Activated CD8-positive, alpha-beta memory T cell treated with anti-CD3 and anti-CD28 coated beads, Interleukin-2, amount 50 U/mL, for 24 hours (primary cell): ENCODE measurements at regions not wholly inside any gene's neighbourhood (a gene's known extent, or its start where the extent isn't known, plus 50 kb on each side); places are given as distances from the start of the nearest gene placed in this dataset.
"Not testable (repeated sequence)": the region's sequence is repeated elsewhere in the genome, so short reads cannot be mapped to it uniquely, and the experiment has no call there.

Experiments used
- DNase-seq: peaks from one replicate; pipeline ENCODE4 v3.0.0-alpha.2; 2020; ENCODE audit errors: extremely low read depth

GRCh38 chr18:41693008-41693407 is 262.0 kb upstream of the PIK3C3 start:
- DNase-seq, result no peak

GRCh38 chr18:41690332-41691127 is 264.5 kb upstream of the PIK3C3 start:
- no peak for DNase-seq

- DNase-seq, result no peak
These were observed 267.9 kb upstream of the PIK3C3 start for GRCh38 chr18:41687138-41687537.

GRCh38 chr18:41681138-41681880 is 273.7 kb upstream of the PIK3C3 start:
- DNase-seq, result no peak

- DNase-seq, result no peak
These were observed 280.5 kb upstream of the PIK3C3 start for GRCh38 chr18:41674506-41674905.

- no peak for DNase-seq
These were observed 288.8 kb upstream of the PIK3C3 start for GRCh38 chr18:41666231-41666630.

- no peak for DNase-seq
These were observed 289.8 kb upstream of the PIK3C3 start for GRCh38 chr18:41665210-41665609.

- no peak for DNase-seq
These were observed 294.4 kb upstream of the PIK3C3 start for GRCh38 chr18:41660654-41661053.

- no peak for DNase-seq
These were observed 295.4 kb upstream of the PIK3C3 start for GRCh38 chr18:41659438-41660130.

- no peak for DNase-seq
These were observed 297.8 kb upstream of the PIK3C3 start for GRCh38 chr18:41657189-41657588.

GRCh38 chr18:41655074-41655473 is 300.0 kb upstream of the PIK3C3 start:
- no peak for DNase-seq

- no peak for DNase-seq
These were observed 307.1 kb upstream of the PIK3C3 start for GRCh38 chr18:41647914-41648313.

GRCh38 chr18:41646915-41647620 is 308.0 kb upstream of the PIK3C3 start:
- no peak for DNase-seq

- no peak for DNase-seq
These were observed 309.3 kb upstream of the PIK3C3 start for GRCh38 chr18:41645589-41646360.

GRCh38 chr18:41644466-41644865 is 310.6 kb upstream of the PIK3C3 start:
- no peak for DNase-seq

GRCh38 chr18:41643427-41643826 is 311.6 kb upstream of the PIK3C3 start:
- no peak for DNase-seq

- no peak for DNase-seq
These were observed 312.3 kb upstream of the PIK3C3 start for GRCh38 chr18:41642756-41643155.

GRCh38 chr18:41639218-41639617 is 315.8 kb upstream of the PIK3C3 start:
- no peak for DNase-seq

GRCh38 chr18:41631723-41632285 is 323.2 kb upstream of the PIK3C3 start:
- DNase-seq, result not testable (repeated sequence)

GRCh38 chr18:41630232-41630886 is 324.7 kb upstream of the PIK3C3 start:
- no peak for DNase-seq
